ENCODE measurements at regions not wholly inside any gene's neighbourhood (a gene's known extent, or its start where the extent isn't known, plus 50 kb on each side); places are given as distances from the start of the nearest gene placed in this dataset.

DNA sequence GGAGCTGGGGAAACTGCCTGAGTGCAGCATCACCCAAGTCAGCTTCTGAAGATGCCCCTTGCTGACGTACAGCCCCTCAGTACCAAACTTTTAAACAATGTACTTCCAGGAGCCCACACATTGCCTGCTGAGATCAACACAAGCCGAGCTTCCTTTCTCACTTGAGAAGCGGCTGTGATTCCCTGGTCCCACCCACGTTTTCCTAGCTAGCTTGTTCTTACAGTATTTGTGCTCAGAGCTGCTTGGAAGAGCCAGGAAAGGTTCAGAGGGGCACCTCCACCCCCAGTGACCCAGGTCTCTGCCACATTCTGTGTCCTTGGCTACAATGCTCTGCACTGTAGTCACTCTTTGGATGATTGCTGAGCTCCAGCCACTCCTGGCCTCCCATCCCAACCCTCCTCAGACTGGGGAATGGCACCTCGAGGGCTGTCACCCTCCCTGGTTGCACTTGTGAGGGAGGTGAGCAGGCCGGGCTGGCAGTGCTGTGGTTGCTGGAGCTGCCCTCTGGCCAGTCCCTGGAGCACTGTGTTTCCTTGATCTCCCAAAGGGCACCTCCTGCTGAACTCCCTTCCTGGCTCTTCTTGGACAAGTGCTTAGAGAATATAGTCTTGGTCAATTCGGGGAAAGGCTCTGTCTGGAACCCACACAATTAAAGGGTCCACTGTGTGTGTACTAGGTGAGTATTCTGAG lies 355.1 kb downstream of the AJAP1 start:
- TF ChIP-seq, protein P1, sequence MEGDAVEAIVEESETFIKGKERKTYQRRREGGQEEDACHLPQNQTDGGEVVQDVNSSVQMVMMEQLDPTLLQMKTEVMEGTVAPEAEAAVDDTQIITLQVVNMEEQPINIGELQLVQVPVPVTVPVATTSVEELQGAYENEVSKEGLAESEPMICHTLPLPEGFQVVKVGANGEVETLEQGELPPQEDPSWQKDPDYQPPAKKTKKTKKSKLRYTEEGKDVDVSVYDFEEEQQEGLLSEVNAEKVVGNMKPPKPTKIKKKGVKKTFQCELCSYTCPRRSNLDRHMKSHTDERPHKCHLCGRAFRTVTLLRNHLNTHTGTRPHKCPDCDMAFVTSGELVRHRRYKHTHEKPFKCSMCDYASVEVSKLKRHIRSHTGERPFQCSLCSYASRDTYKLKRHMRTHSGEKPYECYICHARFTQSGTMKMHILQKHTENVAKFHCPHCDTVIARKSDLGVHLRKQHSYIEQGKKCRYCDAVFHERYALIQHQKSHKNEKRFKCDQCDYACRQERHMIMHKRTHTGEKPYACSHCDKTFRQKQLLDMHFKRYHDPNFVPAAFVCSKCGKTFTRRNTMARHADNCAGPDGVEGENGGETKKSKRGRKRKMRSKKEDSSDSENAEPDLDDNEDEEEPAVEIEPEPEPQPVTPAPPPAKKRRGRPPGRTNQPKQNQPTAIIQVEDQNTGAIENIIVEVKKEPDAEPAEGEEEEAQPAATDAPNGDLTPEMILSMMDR (IDR thresholded peaks at IDR 0.05) = no peak
- no peak for TF ChIP-seq EZH2phosphoT487 (IDR thresholded peaks at IDR 0.05)

Data from neural progenitor cell (in vitro differentiated cells).